Stimulated activated CD4-positive, alpha-beta T cell treated with anti-CD3 and anti-CD28 coated beads, Interleukin-15, amount 100 ng/mL, for 24 hours (primary cell): ENCODE measurements at regions not wholly inside any gene's neighbourhood (a gene's known extent, or its start where the extent isn't known, plus 50 kb on each side); places are given as distances from the start of the nearest gene placed in this dataset.

Experiments used
- DNase-seq: peaks from one replicate; pipeline ENCODE4 v3.0.0-alpha.2; 2020

GRCh38 chr18:29629493-29630036 lies 1413.0 kb downstream of the DSC3 start:
- no peak for DNase-seq

GRCh38 chr18:29626094-29626493 lies 1416.4 kb downstream of the DSC3 start:
- DNase-seq, result no peak

GRCh38 chr18:29616867-29617266 lies 1425.7 kb downstream of the DSC3 start:
- DNase-seq, result no peak

GRCh38 chr18:29608982-29609381 lies 1432.1 kb upstream of the CDH2 start:
- no peak for DNase-seq

GRCh38 chr18:29605365-29605764 lies 1428.4 kb upstream of the CDH2 start:
- no peak for DNase-seq

- no peak for DNase-seq
These were observed 1420.0 kb upstream of the CDH2 start for GRCh38 chr18:29596959-29597358.

GRCh38 chr18:29594493-29594892 lies 1417.6 kb upstream of the CDH2 start:
- peak; percentile 3 for DNase-seq

GRCh38 chr18:29588446-29589100 lies 1411.6 kb upstream of the CDH2 start:
- DNase-seq, result no peak

GRCh38 chr18:29586210-29586609 lies 1409.3 kb upstream of the CDH2 start:
- no peak for DNase-seq

- no peak for DNase-seq
These were observed 1383.3 kb upstream of the CDH2 start for GRCh38 chr18:29560270-29560669.

- DNase-seq, result no peak
These were observed 1379.1 kb upstream of the CDH2 start for GRCh38 chr18:29556070-29556469.

- DNase-seq, result no peak
These were observed 1372.8 kb upstream of the CDH2 start for GRCh38 chr18:29549759-29550158.

- DNase-seq, result no peak
These were observed 1370.7 kb upstream of the CDH2 start for GRCh38 chr18:29547626-29548025.

GRCh38 chr18:29540548-29540947 lies 1363.6 kb upstream of the CDH2 start:
- no peak for DNase-seq

- no peak for DNase-seq
These were observed 1354.8 kb upstream of the CDH2 start for GRCh38 chr18:29531746-29532145.

GRCh38 chr18:29523371-29523770 lies 1346.4 kb upstream of the CDH2 start:
- no peak for DNase-seq

- no peak for DNase-seq
These were observed 1335.8 kb upstream of the CDH2 start for GRCh38 chr18:29512761-29513160.

- DNase-seq, result no peak
These were observed 1335.3 kb upstream of the CDH2 start for GRCh38 chr18:29512203-29512602.

GRCh38 chr18:29501952-29502351 lies 1325.0 kb upstream of the CDH2 start:
- no peak for DNase-seq

GRCh38 chr18:29496152-29496680 lies 1319.3 kb upstream of the CDH2 start:
- DNase-seq, result no peak

- no peak for DNase-seq
These were observed 1317.4 kb upstream of the CDH2 start for GRCh38 chr18:29494371-29494770.

- no peak for DNase-seq
These were observed 1315.0 kb upstream of the CDH2 start for GRCh38 chr18:29491907-29492306.

- no peak for DNase-seq
These were observed 1311.7 kb upstream of the CDH2 start for GRCh38 chr18:29488617-29489016.

- no peak for DNase-seq
These were observed 1288.6 kb upstream of the CDH2 start for GRCh38 chr18:29465526-29465925.

GRCh38 chr18:29459972-29460371 lies 1283.0 kb upstream of the CDH2 start:
- no peak for DNase-seq
